ENCODE measurements at regions not wholly inside any gene's neighbourhood (a gene's known extent, or its start where the extent isn't known, plus 50 kb on each side); places are given as distances from the start of the nearest gene placed in this dataset.

DNA sequence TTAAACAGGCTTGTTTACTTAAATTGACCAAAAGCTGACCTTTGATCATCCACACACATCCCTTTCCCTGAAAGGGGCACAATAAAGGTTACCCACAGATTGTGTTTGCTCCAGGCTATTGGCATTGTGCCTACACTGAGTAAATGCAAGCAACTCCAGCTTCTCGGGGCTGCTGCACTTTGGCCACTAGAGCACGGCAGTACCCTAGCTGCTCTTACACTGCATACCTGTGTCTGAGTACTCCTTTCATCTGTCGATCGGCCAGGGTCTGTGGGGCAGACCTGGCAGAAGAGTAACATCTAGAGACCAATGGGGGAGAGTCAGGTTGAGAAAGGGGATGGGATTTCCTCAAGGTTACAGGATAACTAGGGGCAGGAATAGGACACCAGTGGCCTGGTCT is 281.9 kb upstream of the NMUR2 start:
- Histone ChIP-seq H3K4me3 (no peak overlapping the region), H3K27me3 (no peaks in the 10 kb centered on the region), H3K9me3 (no peaks in the 10 kb centered on the region), H3K27ac (no peak overlapping the region), H3K4me1 (no peaks in the 10 kb centered on the region), H3K36me3 (no peaks in the 10 kb centered on the region)
- DNase-seq, result no peak
- TF ChIP-seq POLR2A (IDR thresholded peaks at IDR 0.05), result no peak
- TF ChIP-seq, protein P1, sequence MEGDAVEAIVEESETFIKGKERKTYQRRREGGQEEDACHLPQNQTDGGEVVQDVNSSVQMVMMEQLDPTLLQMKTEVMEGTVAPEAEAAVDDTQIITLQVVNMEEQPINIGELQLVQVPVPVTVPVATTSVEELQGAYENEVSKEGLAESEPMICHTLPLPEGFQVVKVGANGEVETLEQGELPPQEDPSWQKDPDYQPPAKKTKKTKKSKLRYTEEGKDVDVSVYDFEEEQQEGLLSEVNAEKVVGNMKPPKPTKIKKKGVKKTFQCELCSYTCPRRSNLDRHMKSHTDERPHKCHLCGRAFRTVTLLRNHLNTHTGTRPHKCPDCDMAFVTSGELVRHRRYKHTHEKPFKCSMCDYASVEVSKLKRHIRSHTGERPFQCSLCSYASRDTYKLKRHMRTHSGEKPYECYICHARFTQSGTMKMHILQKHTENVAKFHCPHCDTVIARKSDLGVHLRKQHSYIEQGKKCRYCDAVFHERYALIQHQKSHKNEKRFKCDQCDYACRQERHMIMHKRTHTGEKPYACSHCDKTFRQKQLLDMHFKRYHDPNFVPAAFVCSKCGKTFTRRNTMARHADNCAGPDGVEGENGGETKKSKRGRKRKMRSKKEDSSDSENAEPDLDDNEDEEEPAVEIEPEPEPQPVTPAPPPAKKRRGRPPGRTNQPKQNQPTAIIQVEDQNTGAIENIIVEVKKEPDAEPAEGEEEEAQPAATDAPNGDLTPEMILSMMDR (IDR thresholded peaks at IDR 0.05), result no peak

DNA sequence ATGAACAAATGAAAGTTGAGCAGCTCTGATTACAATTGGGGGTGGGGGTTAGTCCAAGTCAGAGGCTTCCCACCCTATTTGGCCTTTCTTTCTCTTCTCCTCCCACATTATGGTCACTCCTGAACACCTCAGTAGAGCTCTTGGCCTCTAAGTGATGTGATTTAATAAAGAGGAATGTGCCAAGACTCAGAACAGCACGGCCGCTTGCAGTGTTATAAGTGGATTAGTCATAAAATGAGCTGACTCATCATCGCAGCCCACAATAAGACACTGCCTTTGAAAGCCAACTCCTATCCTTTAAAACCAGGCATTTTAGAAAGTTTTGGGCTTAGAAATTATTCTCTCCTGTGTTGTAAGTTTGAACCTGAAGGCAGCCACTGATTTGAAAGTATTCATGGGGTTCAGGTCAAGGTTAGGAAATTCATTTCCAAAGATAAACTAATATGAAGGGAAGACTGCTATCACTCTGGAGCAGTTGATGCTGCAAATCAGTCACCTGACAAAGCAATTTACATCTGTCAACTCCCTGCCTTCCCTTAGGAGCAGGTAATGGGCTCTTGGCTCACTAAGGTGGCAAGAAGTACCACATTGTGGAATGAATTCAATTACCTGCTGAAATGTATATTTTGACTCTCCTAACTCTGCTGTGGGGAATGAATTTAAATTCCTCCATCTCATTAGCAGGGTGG is 283.6 kb upstream of the NMUR2 start:
- no peaks in the 10 kb centered on the region for H3K9me3 ChIP-seq
- H3K27ac ChIP-seq, result no peak overlapping the region
- H3K36me3 ChIP-seq, result no peaks in the 10 kb centered on the region
- TF ChIP-seq POLR2A (IDR thresholded peaks at IDR 0.05), result no peak
- TF ChIP-seq, protein P1 (IDR thresholded peaks at IDR 0.05), result no peak
- no peaks in the 10 kb centered on the region for H3K4me1 ChIP-seq
- H3K27me3 ChIP-seq, result no peaks in the 10 kb centered on the region
- no peak overlapping the region for H3K4me3 ChIP-seq
- no peak for DNase-seq

DNA sequence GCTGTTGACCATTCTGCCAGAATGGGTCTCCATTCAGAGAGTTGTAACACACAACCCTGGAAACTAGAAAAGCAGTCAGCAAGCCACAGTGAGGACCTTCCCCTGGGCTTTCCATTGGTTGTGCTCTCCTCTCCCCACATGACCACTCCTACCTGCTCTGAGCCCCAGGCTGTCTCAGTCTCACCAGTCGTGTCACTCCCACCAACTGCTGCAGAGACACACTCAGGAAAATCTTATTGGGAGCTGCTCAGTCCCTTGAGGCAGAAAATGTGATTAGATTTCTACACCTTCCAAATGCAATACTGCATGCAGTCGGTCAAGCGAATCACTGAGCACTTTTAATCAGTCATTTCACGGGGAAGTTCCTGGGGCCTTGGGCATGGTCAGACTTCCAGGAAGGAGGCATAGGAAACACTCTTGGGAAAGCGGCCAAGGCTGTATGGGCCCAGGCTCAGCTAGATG is 284.2 kb upstream of the NMUR2 start:
- Histone ChIP-seq H3K27ac (no peak overlapping the region), H3K36me3 (no peaks in the 10 kb centered on the region), H3K4me3 (no peak overlapping the region), H3K9me3 (no peaks in the 10 kb centered on the region), H3K4me1 (no peaks in the 10 kb centered on the region), H3K27me3 (no peaks in the 10 kb centered on the region)
- no peak for DNase-seq
- TF ChIP-seq POLR2A (IDR thresholded peaks at IDR 0.05), result no peak
- TF ChIP-seq, protein P1 (IDR thresholded peaks at IDR 0.05), result no peak

DNA sequence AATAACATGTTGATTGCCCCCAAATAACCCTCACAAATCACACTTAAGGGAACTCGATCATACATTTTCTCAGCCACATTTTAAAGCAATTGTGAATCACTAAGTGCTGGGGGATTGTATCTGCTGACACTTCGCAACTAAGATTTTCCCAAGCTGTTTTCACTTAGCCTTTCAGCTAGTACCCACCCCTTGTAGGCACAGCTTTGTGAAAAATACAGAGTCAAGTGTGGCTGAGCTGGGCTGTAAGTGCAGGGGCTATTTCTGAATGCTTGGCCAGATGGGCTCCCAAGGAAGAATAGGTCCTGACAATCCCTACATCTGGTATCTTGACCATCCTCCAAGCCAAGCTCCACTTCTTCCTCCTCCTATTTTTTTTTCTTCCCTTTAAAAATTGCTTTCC is 289.2 kb upstream of the NMUR2 start:
- DNase-seq, result no peak
- Histone ChIP-seq H3K27ac (no peak overlapping the region), H3K27me3 (no peaks in the 10 kb centered on the region), H3K4me1 (no peaks in the 10 kb centered on the region), H3K4me3 (no peak overlapping the region), H3K36me3 (no peaks in the 10 kb centered on the region), H3K9me3 (no peaks in the 10 kb centered on the region)
- TF ChIP-seq POLR2A (IDR thresholded peaks at IDR 0.05), result no peak
- TF ChIP-seq, protein P1 (IDR thresholded peaks at IDR 0.05), result no peak

DNA sequence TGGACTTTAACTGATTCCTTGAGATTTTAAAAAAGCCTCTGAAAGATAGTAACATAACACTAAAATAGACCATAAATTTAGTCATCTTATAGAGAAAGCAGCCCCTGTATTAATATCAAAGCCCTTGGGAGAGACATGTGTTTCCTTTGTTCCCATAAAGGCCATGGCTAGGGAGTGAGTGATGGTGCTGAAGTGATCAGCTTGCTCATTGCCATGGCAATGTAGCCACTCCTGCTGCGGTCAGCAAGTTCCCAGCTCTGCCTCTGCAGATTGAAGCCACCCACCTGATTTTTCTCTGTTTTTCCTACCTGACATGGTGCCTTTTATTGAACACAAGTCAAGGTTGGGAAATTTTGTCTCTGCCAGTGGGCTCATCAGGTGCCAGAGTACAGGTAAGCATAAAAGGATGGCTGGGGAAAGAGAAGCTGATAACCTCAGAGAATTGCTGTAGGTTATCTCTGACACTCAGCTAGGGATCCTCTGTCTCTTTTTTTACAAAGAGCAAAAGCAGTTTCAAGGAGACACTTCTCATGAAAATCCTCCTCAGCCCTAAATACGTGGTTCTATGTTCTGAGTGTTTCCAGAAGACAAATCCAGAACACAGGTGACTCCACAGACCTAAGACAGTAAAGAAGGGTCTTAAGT is 296.3 kb upstream of the NMUR2 start:
- no peak for DNase-seq
- Histone ChIP-seq H3K4me3 (no peak overlapping the region), H3K9me3 (no peaks in the 10 kb centered on the region), H3K27me3 (no peaks in the 10 kb centered on the region), H3K27ac (no peak overlapping the region), H3K36me3 (no peaks in the 10 kb centered on the region), H3K4me1 (no peaks in the 10 kb centered on the region)
- TF ChIP-seq, protein P1 (IDR thresholded peaks at IDR 0.05), result no peak
- no peak for TF ChIP-seq POLR2A (IDR thresholded peaks at IDR 0.05)

All from Peyer's patch (tissue), 4 donors.